ENCODE measurements at regions not wholly inside any gene's neighbourhood (a gene's known extent, or its start where the extent isn't known, plus 50 kb on each side); places are given as distances from the start of the nearest gene placed in this dataset.

DNA sequence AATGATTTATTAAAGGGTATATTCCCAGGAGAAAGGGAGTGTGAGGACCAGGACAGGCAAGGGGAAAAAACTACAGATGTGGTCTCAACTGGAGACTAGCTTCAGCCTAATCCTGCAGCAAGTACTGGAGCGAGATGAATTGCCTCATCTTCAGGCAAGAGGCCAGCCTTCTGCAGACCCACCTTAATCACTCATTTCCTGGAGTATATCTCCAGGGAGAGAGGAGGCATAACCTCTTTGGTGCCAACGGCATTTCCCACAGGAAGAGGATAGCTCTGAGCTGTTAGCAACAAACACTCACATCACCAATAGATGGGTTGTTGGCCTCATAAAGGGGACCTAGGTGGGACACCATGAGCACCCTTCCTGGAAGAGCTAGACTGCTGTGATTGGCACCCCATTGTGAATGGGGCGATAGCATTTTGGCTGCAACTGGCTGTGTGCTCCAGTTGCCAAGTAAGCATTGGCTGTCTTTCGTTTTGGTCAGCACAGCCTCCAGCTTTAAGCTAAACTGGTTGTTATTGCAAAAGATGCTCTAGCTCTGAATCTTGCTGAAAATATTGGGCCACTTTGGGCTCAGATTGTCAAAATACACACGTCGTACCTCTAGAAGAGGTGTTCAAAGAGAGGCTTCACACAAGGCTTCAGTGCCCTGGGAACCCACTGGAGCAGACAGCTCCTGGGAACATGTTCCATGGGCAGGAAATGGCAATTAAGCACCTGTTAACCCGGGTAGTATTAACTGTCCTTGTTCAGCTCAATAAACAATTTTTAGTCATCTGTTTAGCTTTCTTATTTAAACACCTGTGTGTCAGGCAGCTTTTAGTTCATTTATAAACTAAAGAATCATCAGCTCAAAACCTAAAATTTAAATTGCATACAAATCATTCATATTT lies 314.8 kb upstream of the C1orf87 start:
- TF ChIP-seq, protein P1, sequence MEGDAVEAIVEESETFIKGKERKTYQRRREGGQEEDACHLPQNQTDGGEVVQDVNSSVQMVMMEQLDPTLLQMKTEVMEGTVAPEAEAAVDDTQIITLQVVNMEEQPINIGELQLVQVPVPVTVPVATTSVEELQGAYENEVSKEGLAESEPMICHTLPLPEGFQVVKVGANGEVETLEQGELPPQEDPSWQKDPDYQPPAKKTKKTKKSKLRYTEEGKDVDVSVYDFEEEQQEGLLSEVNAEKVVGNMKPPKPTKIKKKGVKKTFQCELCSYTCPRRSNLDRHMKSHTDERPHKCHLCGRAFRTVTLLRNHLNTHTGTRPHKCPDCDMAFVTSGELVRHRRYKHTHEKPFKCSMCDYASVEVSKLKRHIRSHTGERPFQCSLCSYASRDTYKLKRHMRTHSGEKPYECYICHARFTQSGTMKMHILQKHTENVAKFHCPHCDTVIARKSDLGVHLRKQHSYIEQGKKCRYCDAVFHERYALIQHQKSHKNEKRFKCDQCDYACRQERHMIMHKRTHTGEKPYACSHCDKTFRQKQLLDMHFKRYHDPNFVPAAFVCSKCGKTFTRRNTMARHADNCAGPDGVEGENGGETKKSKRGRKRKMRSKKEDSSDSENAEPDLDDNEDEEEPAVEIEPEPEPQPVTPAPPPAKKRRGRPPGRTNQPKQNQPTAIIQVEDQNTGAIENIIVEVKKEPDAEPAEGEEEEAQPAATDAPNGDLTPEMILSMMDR (IDR thresholded peaks at IDR 0.05), result no peak
- TF ChIP-seq EP300 (IDR thresholded peaks at IDR 0.05) (no peak), POLR2A (IDR thresholded peaks at IDR 0.05) (no peak)
